ENCODE measurements at regions not wholly inside any gene's neighbourhood (a gene's known extent, or its start where the extent isn't known, plus 50 kb on each side); places are given as distances from the start of the nearest gene placed in this dataset.

DNA sequence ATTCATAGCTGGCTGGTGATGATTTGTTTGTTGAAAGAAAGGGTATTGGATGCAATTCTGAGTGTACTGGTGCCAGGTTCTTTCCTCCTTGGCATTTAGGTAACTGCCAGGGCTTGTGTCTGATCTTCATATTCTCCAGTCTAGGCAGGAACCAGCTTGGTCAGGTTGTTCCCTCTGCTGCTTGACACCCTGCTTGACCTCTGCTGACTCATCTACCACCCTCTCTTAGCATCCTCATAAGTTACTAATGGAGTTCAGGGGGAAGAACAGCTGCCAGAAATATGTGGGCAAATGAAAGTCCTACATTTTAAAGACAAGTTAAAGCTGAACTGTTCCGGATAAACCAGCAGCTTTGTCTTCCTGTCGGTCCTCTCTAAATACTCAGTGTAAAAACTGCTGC lies 116.1 kb upstream of the TNC start:
- Histone ChIP-seq H3K27me3 (no peaks in the 10 kb centered on the region), H3K4me2 (0 out of 22 replicates have a peak overlapping the region, but pooled peaks of 1 of the 11 experiments have one; percentile 15), H3K9ac (no peak overlapping the region), H3K36me3 (no peaks in the 10 kb centered on the region), H3K27ac (no peak overlapping the region), H3K9me3 (replicated peaks in 1 of 11) (no peaks in the 10 kb centered on the region), H3K4me1 (no peaks in the 10 kb centered on the region; a peak in 1 of 20 replicates), H4K20me1 (no peaks in the 10 kb centered on the region), H3K4me3 (no peak overlapping the region)
- TF ChIP-seq Cebpa-rat (IDR thresholded peaks at IDR 0.05) = no peak

DNA sequence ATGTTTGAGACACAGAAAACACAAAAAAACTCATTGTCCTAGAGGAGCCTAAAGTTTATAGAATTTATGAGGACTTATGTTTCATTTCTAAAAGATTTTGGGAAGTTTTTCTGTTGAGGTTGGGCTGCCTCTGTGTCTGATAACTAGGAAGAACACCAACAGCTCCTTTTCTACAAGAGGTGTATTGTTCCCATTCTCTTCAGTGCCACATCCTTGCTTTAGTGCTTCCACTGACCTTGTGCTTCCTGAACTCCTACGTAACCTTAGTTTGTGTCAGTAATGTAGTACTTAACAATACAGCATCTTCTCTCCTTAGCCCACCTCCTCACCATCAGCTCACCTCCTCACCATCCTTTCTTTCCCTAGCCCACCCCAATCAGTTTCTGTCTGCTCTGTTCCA lies 117.3 kb upstream of the TNC start:
- H3K27ac ChIP-seq = no peak overlapping the region
- H4K20me1 ChIP-seq = no peaks in the 10 kb centered on the region
- H3K36me3 ChIP-seq = no peaks in the 10 kb centered on the region
- H3K4me1 ChIP-seq = no peaks in the 10 kb centered on the region; a peak in 1 of 20 replicates
- no peaks in the 10 kb centered on the region for H3K9me3 ChIP-seq (replicated peaks in 1 of 11)
- TF ChIP-seq Cebpa-rat (IDR thresholded peaks at IDR 0.05) = no peak
- H3K4me3 ChIP-seq = no peak overlapping the region
- no peak overlapping the region for H3K9ac ChIP-seq
- no peak overlapping the region for H3K4me2 ChIP-seq
- no peaks in the 10 kb centered on the region for H3K27me3 ChIP-seq

DNA sequence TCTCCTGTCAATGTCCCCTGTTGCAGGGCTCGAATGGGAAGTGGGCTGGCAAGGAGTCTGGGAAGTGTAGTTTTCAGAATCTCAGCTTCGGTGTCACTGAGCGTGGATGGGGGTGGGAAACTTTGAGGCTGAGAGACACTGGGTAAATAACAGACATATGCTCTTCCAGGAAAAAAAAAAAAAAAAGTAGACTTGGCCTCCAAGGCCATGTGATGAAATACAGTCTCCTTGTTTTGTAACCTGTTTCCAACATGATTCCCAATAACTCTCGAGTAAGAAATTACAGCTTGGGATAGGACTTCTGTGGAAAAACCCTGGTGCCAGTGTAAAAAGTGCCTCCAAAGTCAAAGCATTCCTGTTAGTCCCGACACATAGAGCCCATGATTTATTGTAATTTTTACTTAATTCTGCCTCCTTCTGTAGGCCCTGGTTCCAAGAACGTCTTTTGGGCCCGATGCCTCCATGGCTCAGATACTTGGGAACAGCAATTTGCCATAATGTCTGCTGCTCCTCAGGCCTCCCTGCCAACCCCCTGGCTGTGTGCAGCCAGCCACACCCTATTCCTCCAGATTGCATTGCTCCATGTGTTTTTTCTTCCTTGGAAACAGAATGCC lies 119.5 kb upstream of the TNC start:
- no peak overlapping the region for H3K27ac ChIP-seq

DNA sequence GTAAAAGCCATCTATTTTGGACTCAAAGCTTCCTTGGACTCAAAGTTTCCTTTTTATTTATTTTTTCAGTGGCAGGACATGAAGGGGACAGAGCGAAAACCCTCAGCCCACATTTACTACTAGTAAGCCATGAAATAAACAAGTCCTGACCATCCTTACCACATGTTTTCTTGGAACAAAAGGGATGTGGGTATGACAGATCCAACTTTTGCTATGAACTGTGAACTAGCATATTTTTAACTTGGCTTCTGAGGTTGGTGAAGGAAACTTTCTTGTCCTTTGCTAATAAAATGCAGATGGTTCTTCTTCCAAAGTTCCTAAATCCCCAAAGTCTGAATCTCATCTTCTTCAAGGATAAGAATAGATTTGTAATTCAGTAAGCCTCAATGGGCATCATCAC lies 122.7 kb upstream of the TNC start:
- no peaks in the 10 kb centered on the region for H3K27me3 ChIP-seq
- no peak overlapping the region for H3K4me2 ChIP-seq
- no peaks in the 10 kb centered on the region for H4K20me1 ChIP-seq
- peaks cover 0 to 11% (median 0%) of the 10 kb centered on the region in 11 experiments; a peak in 1 of 22 replicates for H3K9me3 ChIP-seq (replicated peaks in 1 of 11)
- H3K27ac ChIP-seq = no peak overlapping the region
- H3K4me1 ChIP-seq = no peaks in the 10 kb centered on the region
- H3K9ac ChIP-seq = no peak overlapping the region
- no peak overlapping the region for H3K4me3 ChIP-seq
- no peaks in the 10 kb centered on the region for H3K36me3 ChIP-seq
- no peak for TF ChIP-seq Cebpa-rat (IDR thresholded peaks at IDR 0.05)

More for the DNA sequence above, 119.5 kb upstream of the TNC start:
- H3K9ac ChIP-seq = no peak overlapping the region
- no peaks in the 10 kb centered on the region; a peak in 1 of 20 replicates for H3K4me1 ChIP-seq
- no peaks in the 10 kb centered on the region for H3K36me3 ChIP-seq
- no peaks in the 10 kb centered on the region for H3K27me3 ChIP-seq
- H3K4me3 ChIP-seq = no peak overlapping the region
- TF ChIP-seq Cebpa-rat (IDR thresholded peaks at IDR 0.05) = no peak
- H3K9me3 ChIP-seq (replicated peaks in 1 of 11) = no peaks in the 10 kb centered on the region
- H3K4me2 ChIP-seq = no peak overlapping the region
- no peaks in the 10 kb centered on the region for H4K20me1 ChIP-seq

DNA sequence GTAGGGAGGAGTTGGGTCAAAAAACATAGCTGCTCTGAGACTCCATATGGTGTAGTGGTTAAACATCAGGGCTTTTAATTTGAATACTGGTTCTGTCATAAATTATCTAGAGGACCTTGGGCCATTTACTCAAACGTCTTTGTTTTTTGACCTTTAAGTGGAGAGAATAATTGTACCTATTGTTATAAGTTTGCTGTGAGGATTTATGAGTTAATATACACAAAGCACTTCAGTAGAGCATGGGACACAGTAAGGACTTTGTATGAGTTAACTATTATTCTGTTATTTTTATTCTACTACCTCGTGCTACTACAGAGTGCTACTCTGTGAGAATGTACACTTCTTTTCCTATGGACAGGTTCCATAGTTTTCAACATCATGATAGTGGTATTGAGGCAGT lies 123.7 kb upstream of the TNC start:
- no peaks in the 10 kb centered on the region for H4K20me1 ChIP-seq
- H3K27ac ChIP-seq = no peak overlapping the region
- H3K4me1 ChIP-seq = no peaks in the 10 kb centered on the region
- no peak for TF ChIP-seq Cebpa-rat (IDR thresholded peaks at IDR 0.05)
- H3K36me3 ChIP-seq = no peaks in the 10 kb centered on the region
- H3K9ac ChIP-seq = no peak overlapping the region
- H3K4me2 ChIP-seq = no peak overlapping the region
- H3K27me3 ChIP-seq = no peaks in the 10 kb centered on the region
- no peak overlapping the region for H3K4me3 ChIP-seq
- peaks cover 0 to 11% (median 0%) of the 10 kb centered on the region in 11 experiments; a peak in 1 of 22 replicates for H3K9me3 ChIP-seq (replicated peaks in 1 of 11)

DNA sequence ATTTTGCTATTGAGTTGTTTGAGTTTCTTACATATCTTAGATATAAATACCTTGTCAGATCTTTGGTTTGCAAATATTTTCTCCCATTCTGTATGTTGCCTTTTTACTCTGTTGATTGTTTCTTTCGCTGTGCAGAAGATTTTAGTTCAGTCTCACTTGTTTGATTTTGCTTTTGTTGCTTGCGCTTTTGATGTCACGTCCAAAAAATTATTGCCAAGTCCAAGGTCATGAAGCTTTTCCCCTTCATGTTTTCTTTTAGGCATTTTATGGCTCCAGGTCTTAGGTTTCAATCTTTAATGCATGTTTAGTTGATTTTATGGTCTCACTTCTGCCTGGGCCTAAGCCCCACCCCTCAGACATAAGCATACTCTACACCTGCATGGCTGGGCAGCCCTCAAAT lies 131.5 kb upstream of the TNC start:
- Histone ChIP-seq H3K4me3 (no peak overlapping the region), H4K20me1 (no peaks in the 10 kb centered on the region), H3K4me1 (no peaks in the 10 kb centered on the region), H3K9ac (no peak overlapping the region), H3K9me3 (replicated peaks in 1 of 11) (peaks cover 0 to 11% (median 3%) of the 10 kb centered on the region in 11 experiments; a peak in 4 of 22 replicates), H3K27ac (no peak overlapping the region), H3K36me3 (no peaks in the 10 kb centered on the region), H3K4me2 (no peak overlapping the region), H3K27me3 (no peaks in the 10 kb centered on the region)
- TF ChIP-seq Cebpa-rat (IDR thresholded peaks at IDR 0.05) = no peak

DNA sequence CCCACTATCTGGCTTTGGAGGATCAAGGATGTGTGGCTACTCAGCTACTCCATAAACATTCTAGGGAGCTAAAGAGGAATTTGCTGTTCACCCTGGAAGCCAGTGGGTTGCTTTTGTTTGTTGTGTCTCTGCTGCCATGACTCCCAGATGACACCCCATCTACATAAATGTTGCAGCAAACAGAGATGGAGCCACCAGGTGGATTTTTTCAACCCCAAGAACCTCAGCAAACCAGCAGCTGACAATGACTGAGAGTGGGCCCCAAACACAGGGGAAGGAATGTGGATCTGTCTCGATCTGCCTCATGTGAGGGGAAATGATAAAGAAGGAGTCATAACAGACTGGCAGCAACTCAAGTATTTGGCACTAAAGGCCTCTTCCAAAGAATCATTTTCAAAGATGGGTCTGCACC lies 132.7 kb upstream of the TNC start:
- H3K9ac ChIP-seq = no peak overlapping the region
- peaks cover 0 to 11% (median 3%) of the 10 kb centered on the region in 11 experiments; a peak in 4 of 22 replicates for H3K9me3 ChIP-seq (replicated peaks in 1 of 11)
- no peaks in the 10 kb centered on the region for H4K20me1 ChIP-seq
- H3K27me3 ChIP-seq = no peaks in the 10 kb centered on the region
- no peak overlapping the region for H3K27ac ChIP-seq
- no peak overlapping the region for H3K4me2 ChIP-seq
- no peaks in the 10 kb centered on the region for H3K4me1 ChIP-seq
- no peaks in the 10 kb centered on the region for H3K36me3 ChIP-seq
- TF ChIP-seq Cebpa-rat (IDR thresholded peaks at IDR 0.05) = no peak
- no peak overlapping the region for H3K4me3 ChIP-seq

DNA sequence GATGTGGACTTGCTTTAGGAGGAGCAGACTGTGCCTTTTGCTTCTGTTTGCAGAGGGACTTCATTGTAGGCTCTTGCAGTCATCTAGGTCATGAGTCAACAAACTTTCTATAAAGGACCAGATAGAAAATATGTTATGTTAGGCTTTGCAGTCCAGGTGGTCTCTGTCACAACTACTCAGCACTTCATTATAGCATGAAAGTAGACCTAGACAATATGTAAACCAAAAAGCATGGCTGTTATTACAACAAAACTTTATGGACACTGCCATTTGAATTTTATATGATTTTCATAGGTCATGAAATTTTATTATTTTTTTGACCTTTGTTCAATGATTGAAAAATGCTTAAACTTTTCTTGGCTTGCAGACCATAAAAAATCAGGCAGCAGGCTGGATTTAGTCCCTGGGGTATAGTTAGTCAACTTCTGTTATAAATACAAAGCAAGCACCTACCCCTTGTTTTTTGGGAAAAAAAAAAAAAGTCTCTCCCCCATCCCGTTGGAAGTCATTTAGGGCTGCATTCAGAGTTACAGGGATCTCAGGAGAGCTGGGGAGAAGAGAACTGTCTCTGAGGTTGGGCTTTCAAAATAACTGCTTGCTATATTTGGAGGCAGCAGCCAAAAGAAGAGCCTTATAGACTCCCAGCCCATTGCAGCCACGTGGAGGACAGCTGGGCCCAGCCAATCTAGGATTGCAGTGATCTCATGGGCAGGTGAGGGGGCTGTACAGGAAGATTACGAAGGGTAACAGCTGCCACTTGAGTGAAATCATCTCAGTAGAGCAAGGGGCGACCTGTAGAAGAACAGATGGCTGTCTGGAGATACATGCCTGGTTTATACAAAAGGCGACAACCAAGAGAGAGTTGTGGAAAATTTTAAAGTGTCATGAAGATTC lies 136.6 kb upstream of the TNC start:
- Histone ChIP-seq H3K9ac (no peak overlapping the region), H3K27me3 (no peaks in the 10 kb centered on the region), H3K9me3 (replicated peaks in 1 of 11) (peaks cover 0 to 11% (median 3%) of the 10 kb centered on the region in 11 experiments; a peak in 4 of 22 replicates), H3K27ac (no peak overlapping the region), H3K36me3 (no peaks in the 10 kb centered on the region), H3K4me2 (no peak overlapping the region), H3K4me1 (no peaks in the 10 kb centered on the region), H4K20me1 (no peaks in the 10 kb centered on the region), H3K4me3 (no peak overlapping the region)
- no peak for TF ChIP-seq Cebpa-rat (IDR thresholded peaks at IDR 0.05)

DNA sequence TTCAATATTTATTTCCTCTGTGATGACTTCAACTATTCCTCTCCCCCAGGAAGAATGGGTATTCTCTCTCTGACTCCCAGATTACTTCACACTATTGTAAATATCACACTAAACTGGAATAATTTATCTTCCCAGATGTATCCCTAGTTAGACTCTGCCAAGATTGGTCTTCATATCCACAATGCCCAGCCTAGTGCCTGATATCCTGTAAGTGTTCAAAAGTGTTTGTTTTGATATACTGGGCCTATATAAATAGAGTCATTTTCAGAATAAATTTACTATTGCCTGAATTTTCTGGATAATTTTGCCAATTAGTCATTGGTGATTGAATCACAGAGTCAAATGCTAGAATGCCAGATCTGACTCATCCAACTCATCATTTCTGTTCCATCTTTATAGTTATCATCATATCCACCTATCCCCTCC lies 143.7 kb upstream of the TNC start:
- no peaks in the 10 kb centered on the region for H4K20me1 ChIP-seq
- H3K4me1 ChIP-seq = no peaks in the 10 kb centered on the region
- no peaks in the 10 kb centered on the region for H3K36me3 ChIP-seq
- no peak overlapping the region for H3K27ac ChIP-seq
- no peaks in the 10 kb centered on the region for H3K27me3 ChIP-seq
- H3K9me3 ChIP-seq (replicated peaks in 1 of 11) = no peaks in the 10 kb centered on the region
- no peak for TF ChIP-seq Cebpa-rat (IDR thresholded peaks at IDR 0.05)
- no peak overlapping the region for H3K9ac ChIP-seq
- no peak overlapping the region for H3K4me3 ChIP-seq
- no peak overlapping the region for H3K4me2 ChIP-seq

Data from BLaER1 treated with 17β-estradiol and CSF1 and Interleukin-3, amounts not matched to agents 10 nM and 100 nM (cell line).